HG02588 (cell line): ENCODE measurements at regions not wholly inside any gene's neighbourhood (a gene's known extent, or its start where the extent isn't known, plus 50 kb on each side); places are given as distances from the start of the nearest gene placed in this dataset.
"Not testable (repeated sequence)": the region's sequence is repeated elsewhere in the genome, so short reads cannot be mapped to it uniquely, and the experiment has no call there.

Experiments used
- ATAC-seq: cut with Tn5 transposase; IDR thresholded peaks from one replicate; pipeline ENCODE4 v1.9.1; 2021; ENCODE audit warnings: mild to moderate bottlenecking, moderate library complexity; ENCODE audit not compliant: unreplicated experiment

GRCh38 chr22:47423861-47424820 lies 661.7 kb downstream of the TBC1D22A start:
- no peak for ATAC-seq

DNA sequence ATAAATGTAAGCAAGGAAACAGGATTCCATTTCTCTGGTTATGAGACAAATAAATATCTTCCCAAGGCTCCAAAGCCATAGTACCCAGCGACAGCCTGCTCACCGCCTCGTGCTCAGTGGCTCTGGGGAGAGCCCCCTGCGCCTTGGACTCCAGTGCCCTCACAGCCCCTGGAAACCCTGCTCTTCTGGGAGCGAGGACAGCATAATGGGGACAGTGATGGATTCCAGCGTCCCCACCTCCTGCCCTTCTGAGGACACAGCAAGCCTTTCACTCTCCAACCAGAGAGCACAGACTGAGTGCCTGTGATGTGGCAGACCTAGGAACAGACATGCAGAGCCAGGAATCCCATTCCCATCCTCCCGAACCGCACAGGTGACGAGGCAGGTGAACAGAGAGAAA lies 660.8 kb downstream of the TBC1D22A start:
- no peak for ATAC-seq

DNA sequence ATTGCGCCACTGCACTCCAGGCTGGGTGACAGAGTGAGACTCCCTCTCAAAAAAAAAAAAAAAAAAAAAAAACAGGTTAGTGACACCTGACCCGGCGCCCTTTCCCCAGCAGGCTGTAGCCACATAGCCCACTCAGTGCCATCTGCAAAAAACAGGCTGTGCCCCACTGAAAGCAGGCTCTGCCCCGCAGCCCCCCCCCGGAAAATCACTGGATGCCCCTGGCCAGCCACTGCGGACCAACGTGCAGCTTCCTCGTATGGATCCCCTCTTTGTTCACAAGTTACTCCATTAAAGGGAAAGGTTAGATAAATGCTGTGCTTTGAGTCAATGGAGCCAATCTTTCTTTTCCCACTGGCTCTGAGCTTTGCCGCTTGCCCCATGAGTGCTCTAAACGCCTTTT lies 660.3 kb downstream of the TBC1D22A start:
- no peak for ATAC-seq

GRCh38 chr22:47421846-47422245 lies 659.4 kb downstream of the TBC1D22A start:
- ATAC-seq: no peak

- ATAC-seq: no peak
Measured at GRCh38 chr22:47420211-47420610, 657.8 kb downstream of the TBC1D22A start.

DNA sequence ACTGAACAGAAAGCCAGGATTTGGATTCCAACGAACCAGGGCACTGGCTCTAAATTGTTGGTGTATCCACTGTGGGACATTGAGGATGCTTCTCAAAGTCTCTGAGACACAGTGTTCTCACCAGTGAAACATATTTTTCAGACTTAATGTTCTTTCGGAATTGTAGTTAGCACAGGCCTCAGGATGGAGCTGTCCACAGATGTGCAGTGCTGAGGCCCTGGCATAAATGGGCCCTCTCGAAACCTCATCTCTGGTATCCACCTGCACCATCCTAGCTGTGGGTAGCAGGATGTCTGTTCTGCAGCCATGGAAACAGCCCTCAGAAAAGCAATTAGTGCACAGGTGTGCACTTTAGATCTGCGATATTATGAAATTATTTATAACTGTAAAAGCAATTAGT lies 656.8 kb downstream of the TBC1D22A start:
- no peak for ATAC-seq

DNA sequence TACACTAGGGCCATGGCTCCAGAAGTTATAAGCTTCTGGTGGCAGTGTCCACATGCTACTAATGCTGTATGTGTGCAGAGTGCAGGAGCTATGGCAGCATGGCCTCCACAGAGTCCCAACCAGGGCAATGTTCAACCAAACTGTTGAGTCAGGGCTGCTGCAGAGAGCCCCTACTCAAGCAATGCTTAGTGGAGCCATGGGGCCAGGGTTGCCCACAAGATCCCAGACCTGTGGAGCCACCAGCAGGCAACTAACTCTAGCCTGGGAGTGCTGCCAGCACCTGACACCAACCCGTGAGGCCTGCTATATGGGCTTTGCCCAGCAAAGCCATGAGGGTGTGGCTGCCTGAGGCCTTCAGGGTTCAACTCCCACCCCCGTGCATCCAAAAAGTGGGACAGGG lies 655.2 kb downstream of the TBC1D22A start:
- ATAC-seq: no peak

- ATAC-seq: no peak
Measured at GRCh38 chr22:47411006-47411405, 648.6 kb downstream of the TBC1D22A start.

GRCh38 chr22:47409539-47410275 lies 647.3 kb downstream of the TBC1D22A start:
- no peak for ATAC-seq

DNA sequence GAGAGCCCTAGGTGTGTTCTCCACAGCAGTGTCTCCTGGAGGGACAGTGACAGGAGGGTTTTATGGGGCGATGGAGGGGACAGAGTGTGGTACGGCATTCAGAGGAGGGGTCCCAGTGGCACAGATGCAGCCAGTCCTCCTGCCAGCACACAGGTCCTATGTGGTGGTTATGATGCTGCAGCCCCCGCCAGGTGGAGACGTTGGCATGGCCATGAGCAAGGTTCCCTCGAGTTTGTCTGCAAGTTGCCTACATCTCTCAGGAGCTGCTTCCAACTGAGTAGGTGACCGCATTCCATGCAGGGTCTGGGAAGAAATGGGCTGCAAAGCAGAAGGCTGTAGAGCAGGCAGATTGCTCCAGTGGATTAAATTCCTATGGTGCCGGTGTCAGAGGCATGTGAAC lies 646.0 kb downstream of the TBC1D22A start:
- ATAC-seq: no peak

DNA sequence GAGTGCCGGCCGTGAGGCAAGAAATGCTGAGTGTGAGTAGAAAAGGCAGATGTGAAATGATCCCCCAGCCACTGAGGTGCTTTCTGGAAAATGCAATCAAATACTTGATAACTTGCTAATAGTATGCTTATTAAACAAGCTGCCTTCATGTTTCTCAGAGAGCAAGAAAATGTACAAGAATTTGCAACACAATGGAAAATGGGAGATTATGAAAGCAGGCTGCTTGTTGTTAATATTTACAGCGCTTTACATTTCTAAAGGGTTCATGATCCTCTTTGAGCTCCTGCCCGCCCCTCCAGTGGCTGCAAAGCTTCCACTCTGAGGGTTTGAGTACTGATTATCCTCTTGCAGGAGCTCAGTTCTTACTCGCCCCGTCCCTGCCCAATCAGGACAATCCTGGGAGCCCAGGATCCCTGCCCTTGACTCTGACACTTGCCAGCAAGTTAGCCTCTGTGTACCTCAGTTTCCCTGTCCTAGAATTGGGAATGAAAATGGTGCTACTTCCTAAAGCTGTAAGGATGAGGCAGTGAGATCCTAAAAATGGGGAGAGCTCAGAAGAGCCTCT lies 645.1 kb downstream of the TBC1D22A start:
- ATAC-seq: no peak

DNA sequence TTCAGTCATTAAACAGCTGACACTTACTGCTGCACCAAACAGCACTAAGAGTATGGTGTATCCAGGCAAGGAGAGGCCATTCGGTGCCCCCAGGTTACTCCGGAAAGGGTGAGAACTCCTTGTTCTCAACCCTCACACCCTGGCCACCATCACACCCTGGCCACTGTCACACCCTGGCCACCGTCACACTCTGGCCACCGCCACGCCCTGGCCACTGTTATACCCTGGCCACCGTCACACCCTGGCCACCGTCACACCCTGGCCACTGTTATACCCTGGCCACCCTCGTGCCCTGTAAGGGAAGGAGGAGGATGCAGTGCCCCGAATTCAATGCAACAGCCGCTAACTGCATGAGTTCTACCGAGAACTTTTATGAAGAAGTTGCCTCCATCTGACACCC lies 644.4 kb downstream of the TBC1D22A start:
- ATAC-seq: no peak

DNA sequence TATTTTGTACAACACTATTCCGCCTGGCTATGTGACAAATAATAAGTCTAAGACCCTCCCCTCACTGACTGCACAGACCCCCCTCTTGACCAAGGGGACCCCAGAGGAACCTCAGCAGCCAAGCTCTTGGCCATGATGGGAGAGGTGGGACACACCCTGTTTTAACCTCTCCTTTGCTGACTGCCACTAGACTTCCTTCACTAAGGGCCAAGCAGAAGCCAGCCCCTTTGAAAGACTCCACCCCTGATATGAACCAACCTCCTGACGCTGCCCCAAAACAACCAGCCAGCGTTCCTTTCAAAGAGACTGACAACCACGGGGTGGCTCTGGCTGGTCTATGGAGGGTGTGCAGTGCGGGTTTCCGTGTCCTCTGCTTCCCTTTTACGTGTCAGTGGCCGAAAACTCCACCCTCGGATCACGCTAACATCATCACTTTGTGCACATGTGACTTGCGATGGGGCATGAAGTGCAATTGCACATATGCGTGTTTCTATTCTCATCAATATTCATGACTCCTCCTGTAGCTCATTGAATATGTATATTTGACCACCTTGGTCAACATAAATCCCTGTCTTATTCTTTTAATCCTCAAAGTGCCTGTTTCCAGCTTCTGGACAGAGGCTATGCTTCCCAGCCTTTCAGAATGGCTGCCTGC lies 643.9 kb downstream of the TBC1D22A start:
- ATAC-seq: no peak

DNA sequence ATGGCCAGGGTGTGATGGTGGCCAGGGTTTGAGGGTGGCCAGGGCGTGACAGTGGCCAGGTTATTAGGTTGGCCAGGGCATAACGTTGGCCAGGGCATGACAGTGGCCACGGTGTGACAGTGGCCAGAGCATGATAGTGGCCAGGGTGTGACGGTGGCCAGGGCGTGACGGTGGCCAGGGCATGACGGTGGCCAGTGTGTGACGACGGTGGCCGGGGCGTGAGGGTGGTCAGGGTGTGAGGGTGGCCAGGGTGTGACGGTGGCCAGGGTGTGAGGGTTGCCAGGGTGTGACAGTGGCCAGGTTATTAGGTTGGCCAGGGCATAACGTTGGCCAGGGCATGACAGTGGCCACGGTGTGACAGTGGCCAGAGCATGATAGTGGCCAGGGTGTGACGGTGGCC lies 642.8 kb downstream of the TBC1D22A start:
- ATAC-seq: not testable (repeated sequence)

DNA sequence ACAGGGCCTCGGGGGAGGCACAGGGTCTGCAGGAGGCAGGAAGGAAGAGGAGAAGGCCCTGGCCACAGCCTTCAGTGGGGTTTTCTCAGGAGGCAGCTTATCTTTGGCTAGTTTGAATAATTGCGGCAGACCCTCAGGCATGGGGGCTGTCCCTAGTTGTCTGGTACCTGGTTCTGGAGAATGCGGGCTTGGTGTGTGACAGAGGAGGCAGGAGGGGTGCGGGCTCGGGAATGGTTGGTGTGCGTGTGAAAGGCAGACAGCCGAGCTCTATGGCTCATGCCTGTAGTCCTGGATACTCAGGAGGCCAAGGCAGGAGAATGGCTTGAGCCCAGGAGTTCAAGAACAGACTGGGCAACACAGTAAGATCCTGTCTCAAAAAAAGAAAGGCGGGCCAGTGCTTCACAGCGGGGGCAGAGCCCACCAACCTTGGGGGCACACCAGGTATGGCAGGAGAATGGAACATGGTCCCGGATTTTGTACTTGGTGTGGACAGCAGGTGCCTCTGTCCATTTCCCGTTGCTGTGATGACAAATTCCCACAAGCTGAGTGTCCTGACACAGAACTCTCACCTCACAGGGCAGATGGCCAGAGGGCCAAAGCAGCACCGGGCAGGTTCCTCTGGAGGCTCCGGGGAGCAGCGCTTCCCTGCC lies 640.6 kb downstream of the TBC1D22A start:
- ATAC-seq: no peak

GRCh38 chr22:47401976-47402770 lies 639.7 kb downstream of the TBC1D22A start:
- no peak for ATAC-seq

DNA sequence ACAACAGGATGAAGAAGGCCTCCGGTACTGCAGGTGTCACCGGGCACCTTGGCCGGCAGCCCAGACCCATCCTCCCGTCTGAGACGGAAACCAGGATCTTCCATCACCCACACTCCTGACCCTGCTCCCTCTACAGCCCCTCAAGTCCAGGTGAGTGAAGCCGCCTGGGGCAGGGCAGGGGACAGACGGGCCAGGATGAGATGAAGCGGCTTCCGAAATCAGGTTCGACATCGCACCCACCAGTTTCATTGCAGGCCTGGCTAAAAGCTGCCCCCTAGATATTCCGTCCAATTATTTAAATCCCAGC lies 639.1 kb downstream of the TBC1D22A start:
- no peak for ATAC-seq

DNA sequence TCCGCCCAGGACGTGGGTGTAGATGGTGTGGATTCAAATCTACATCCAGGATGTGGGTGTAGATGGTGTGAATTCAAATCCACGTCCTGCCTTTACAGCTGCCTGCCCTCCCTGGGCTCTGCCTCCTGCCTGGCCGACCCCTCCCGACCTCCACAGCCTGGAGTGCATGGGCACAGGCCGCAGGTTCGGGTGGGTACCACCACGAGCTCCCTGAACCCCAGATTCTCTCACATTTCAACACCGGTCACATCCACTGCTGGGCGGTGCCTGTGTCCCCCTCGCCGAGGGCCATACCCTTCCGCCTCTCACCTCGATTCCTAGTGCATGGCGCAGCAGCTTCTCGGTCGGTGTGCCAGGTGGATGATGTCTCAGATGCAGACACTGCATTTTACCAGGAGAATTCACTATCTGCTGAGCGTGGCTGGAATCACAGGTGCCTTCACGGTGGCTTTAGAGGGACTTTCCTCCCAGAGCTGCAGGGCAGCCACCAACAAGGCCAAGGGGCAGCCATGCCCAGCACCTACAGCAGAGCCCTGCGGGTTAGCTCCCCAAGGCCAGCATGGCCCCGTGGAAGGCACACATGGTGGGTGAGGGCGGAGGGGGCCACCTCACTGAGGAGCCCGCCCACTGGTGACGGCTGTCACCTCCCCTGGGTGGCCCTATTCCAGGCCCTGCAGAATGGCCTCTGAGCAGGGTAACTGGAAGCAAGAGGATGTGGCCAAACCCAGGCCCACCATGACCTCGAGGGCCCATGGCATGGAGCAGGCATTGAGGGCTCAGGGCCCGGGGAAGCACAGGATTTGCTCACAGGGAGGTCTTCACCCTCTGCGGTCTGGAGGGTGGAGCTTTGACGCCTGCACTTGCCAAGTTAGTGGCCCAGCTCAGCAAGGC lies 638.5 kb downstream of the TBC1D22A start:
- ATAC-seq: no peak

- not testable (repeated sequence) for ATAC-seq
Measured at GRCh38 chr22:47400131-47400530, 637.7 kb downstream of the TBC1D22A start.
